Adrenal gland (tissue), 5 donors: ENCODE measurements at regions not wholly inside any gene's neighbourhood (a gene's known extent, or its start where the extent isn't known, plus 50 kb on each side); places are given as distances from the start of the nearest gene placed in this dataset.
"Not testable (repeated sequence)": the region's sequence is repeated elsewhere in the genome, so short reads cannot be mapped to it uniquely, and the experiment has no call there.

Experiments
- POLR2A ChIP-seq, 2 donors: fragments of 450-650 bp; IDR thresholded peaks; one replicate each; pipeline ENCODE4 v1.6.1; 2017; ENCODE audit warnings: antibody characterized with exemption in 2 of 2, mild to moderate bottlenecking in 2 of 2, moderate library complexity in 1 of 2
- TF ChIP-seq, protein P1 (sequence below), 6 experiments: fragments of 450-650 bp in 4 of 6; fragments of 200-600 bp in 2 of 6; sonication (generic) in 1 of 6; IDR thresholded peaks; 1 replicate in 5 of 6; 2 replicates in 1 of 6; pipeline versions ENCODE4 v1.5.1 to v1.8.0; 2016 to 2021; ENCODE audit warnings: antibody characterized with exemption in 6 of 6, mild to moderate bottlenecking in 2 of 6, moderate library complexity in 1 of 6
- donor health status: DM: no; HTN: no; CAD: no.

DNA sequence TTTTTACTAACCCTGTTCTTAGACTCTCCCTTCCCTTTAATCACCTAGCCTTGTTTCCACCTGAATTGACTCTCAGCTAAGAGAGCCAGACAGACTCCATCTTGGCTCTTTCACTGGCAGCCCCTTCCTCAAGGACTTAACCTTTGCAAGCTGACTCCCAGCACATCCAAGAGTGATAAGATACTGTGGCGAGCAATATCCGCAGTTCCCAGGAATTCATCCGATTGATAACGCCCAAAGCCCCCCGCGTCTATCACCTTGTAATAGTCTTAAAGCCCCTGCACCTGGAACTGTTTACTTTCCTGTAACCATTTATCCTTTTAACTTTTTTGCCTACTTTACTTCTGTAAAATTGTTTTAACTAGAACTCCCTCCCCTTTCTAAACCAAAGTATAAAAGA is 191.4 kb upstream of the RTL1 start:
- TF ChIP-seq, protein P1, sequence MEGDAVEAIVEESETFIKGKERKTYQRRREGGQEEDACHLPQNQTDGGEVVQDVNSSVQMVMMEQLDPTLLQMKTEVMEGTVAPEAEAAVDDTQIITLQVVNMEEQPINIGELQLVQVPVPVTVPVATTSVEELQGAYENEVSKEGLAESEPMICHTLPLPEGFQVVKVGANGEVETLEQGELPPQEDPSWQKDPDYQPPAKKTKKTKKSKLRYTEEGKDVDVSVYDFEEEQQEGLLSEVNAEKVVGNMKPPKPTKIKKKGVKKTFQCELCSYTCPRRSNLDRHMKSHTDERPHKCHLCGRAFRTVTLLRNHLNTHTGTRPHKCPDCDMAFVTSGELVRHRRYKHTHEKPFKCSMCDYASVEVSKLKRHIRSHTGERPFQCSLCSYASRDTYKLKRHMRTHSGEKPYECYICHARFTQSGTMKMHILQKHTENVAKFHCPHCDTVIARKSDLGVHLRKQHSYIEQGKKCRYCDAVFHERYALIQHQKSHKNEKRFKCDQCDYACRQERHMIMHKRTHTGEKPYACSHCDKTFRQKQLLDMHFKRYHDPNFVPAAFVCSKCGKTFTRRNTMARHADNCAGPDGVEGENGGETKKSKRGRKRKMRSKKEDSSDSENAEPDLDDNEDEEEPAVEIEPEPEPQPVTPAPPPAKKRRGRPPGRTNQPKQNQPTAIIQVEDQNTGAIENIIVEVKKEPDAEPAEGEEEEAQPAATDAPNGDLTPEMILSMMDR (IDR thresholded peaks at IDR 0.05): not testable (repeated sequence)
- TF ChIP-seq POLR2A (IDR thresholded peaks at IDR 0.05): not testable (repeated sequence)
